ENCODE measurements at regions not wholly inside any gene's neighbourhood (a gene's known extent, or its start where the extent isn't known, plus 50 kb on each side); places are given as distances from the start of the nearest gene placed in this dataset.

DNA sequence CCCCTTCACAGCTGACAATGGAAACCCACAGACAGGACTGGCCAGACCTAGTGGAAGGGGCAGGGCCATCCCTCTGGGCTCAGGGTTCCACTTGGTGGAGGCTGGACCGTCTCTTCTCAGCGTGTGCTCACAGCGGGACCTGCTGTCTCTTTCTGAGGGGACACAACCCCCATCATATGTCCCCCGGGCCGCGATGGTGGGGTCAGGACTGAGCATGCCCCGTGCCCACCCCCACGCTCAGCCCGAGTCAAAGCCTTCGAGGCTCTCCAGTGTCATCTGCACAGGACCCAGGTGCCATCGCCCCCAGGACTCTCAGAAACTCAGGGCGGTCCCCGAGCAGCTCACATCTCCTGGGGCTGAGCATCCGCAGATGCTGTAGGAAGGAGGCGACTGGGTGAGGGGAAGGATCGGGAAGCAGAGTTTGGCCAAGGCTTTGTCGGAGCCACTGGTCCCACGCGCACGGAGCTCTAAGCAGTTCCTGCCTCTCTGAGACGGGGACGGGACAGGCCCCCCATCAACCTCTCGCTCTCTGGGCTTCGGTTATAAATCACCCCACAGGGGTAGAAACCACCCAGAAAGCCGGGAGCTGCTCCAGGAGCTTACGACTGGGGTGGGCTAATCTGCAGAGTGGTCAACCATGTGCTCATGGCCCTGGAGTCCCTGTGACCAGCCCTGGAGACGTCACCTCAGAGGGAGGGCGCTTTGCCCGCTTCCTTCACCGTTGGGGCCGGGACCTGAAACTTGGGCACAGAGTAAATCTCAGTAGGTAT lies 183.4 kb upstream of the SULF2 start:
- H3K9ac ChIP-seq (ENCODE audit: extremely low read depth, low read length, poor library complexity, severe bottlenecking), result no peak overlapping the region
- no peaks in the 10 kb centered on the region for H3K27me3 ChIP-seq (ENCODE audit: control insufficient read depth, insufficient read depth, low read length, poor library complexity, severe bottlenecking)
- H3K27ac ChIP-seq (ENCODE audit: low read depth, low read length), result no peak overlapping the region
- peaks cover 45% of the 10 kb centered on the region for H3K4me1 Mint-ChIP-seq
- no peaks in the 10 kb centered on the region for H3K27me3 Mint-ChIP-seq (ENCODE audit: insufficient read depth)
- DNase-seq, result no peak
- no peak overlapping the region for H3K4me3 Mint-ChIP-seq
- no peak overlapping the region for H3K27ac Mint-ChIP-seq
- no peaks in the 10 kb centered on the region for H3K9me3 ChIP-seq (ENCODE audit: control insufficient read depth, low read length)
- H3K9me3 Mint-ChIP-seq, result no peaks in the 10 kb centered on the region
- H3K4me3 ChIP-seq (ENCODE audit: low read length), result no peak overlapping the region
- no peaks in the 10 kb centered on the region for H3K4me1 ChIP-seq (ENCODE audit: control insufficient read depth, insufficient read depth, low read length)
- 94 to 95% methylated on average over 23 to 31 of the region's 31 CpGs for WGBS, 2 experiments (ENCODE audit: insufficient coverage in 1 of 2, insufficient read length in 1 of 2)
- H3K36me3 ChIP-seq (ENCODE audit: control insufficient read depth, insufficient read depth, low read length), result no peaks in the 10 kb centered on the region
- TF ChIP-seq CTCF (conservative IDR thresholded peaks at IDR 0.05), result no peak
- H3K36me3 Mint-ChIP-seq (ENCODE audit: low read depth), result no peaks in the 10 kb centered on the region

- Mint-ChIP-seq H3K27ac (no peak overlapping the region), H3K36me3 (ENCODE audit: low read depth) (no peaks in the 10 kb centered on the region), H3K4me3 (no peak overlapping the region), H3K4me1 (peaks cover 17% of the 10 kb centered on the region), H3K27me3 (ENCODE audit: insufficient read depth) (no peaks in the 10 kb centered on the region), H3K9me3 (no peaks in the 10 kb centered on the region)
- Histone ChIP-seq H3K27ac (ENCODE audit: low read depth, low read length) (no peak overlapping the region), H3K4me1 (ENCODE audit: control insufficient read depth, insufficient read depth, low read length) (no peaks in the 10 kb centered on the region), H3K27me3 (ENCODE audit: control insufficient read depth, insufficient read depth, low read length, poor library complexity, severe bottlenecking) (no peaks in the 10 kb centered on the region), H3K4me3 (ENCODE audit: low read length) (no peak overlapping the region), H3K36me3 (ENCODE audit: control insufficient read depth, insufficient read depth, low read length) (no peaks in the 10 kb centered on the region), H3K9ac (ENCODE audit: extremely low read depth, low read length, poor library complexity, severe bottlenecking) (no peak overlapping the region), H3K9me3 (ENCODE audit: control insufficient read depth, low read length) (no peaks in the 10 kb centered on the region)
- TF ChIP-seq CTCF (conservative IDR thresholded peaks at IDR 0.05), result no peak
- 44 to 76% methylated on average over 4 to 5 of the region's 5 CpGs for WGBS, 2 experiments (ENCODE audit: insufficient coverage in 1 of 2, insufficient read length in 1 of 2)
- no peak for DNase-seq
These were observed 178.9 kb upstream of the SULF2 start for GRCh38 chr20:47964149-47964548.

DNA sequence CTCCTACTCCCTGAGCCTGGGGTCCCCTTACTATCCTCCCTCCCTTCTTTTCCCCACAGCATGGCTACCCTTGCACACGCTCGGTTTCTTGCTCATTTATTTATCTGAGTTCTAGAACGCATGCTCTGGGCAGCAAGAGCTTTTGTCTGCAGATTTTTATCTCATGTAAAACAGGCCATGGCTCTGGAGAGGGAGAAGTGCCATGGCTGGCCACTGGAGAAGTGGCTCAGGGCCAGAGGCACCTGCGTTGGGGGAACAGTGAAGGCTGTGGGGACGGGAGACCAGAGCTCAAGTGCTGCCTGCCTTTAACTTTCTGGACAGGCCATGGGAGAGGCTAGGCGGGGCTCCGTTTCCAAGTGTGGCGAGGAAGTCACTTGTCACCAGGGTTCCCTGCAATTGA lies 177.7 kb upstream of the SULF2 start:
- H3K4me3 ChIP-seq (ENCODE audit: low read length), result no peak overlapping the region
- no peak overlapping the region for H3K27ac ChIP-seq (ENCODE audit: low read depth, low read length)
- Mint-ChIP-seq H3K36me3 (ENCODE audit: low read depth) (no peaks in the 10 kb centered on the region), H3K4me3 (no peak overlapping the region), H3K27me3 (ENCODE audit: insufficient read depth) (no peaks in the 10 kb centered on the region), H3K9me3 (no peaks in the 10 kb centered on the region), H3K4me1 (peaks cover 17% of the 10 kb centered on the region), H3K27ac (no peak overlapping the region)
- H3K9ac ChIP-seq (ENCODE audit: extremely low read depth, low read length, poor library complexity, severe bottlenecking), result no peak overlapping the region
- no peak for TF ChIP-seq CTCF (conservative IDR thresholded peaks at IDR 0.05)
- no peaks in the 10 kb centered on the region for H3K4me1 ChIP-seq (ENCODE audit: control insufficient read depth, insufficient read depth, low read length)
- 84 to 92% methylated on average over 4 to 8 of the region's 8 CpGs for WGBS, 2 experiments (ENCODE audit: insufficient coverage in 1 of 2, insufficient read length in 1 of 2)
- no peaks in the 10 kb centered on the region for H3K9me3 ChIP-seq (ENCODE audit: control insufficient read depth, low read length)
- DNase-seq, result no peak
- H3K27me3 ChIP-seq (ENCODE audit: control insufficient read depth, insufficient read depth, low read length, poor library complexity, severe bottlenecking), result no peaks in the 10 kb centered on the region
- H3K36me3 ChIP-seq (ENCODE audit: control insufficient read depth, insufficient read depth, low read length), result no peaks in the 10 kb centered on the region
